ENCODE measurements at regions not wholly inside any gene's neighbourhood (a gene's known extent, or its start where the extent isn't known, plus 50 kb on each side); places are given as distances from the start of the nearest gene placed in this dataset.

DNA sequence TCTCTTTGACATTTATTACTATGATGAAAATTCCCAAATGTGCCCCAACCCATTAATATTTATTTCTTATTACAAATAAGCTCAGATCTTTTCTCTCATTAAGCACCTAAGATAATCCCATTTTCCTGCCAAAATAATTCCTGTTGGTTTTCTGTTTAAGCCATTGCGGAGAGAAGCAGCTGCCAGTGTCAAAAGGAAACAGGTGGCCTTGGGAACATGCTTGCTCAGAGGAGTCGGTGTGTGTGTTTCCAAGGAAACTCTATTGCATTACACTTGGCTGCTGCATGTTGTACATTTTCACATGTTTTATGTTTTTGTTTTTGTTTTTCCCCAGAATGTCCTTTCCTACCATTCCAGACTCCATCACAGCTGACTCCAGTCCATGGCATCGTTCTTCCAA, 56.4 kb downstream of the CD24 start:
- no peak for DNase-seq (ENCODE audit: low read depth in 2 of 2)

DNA sequence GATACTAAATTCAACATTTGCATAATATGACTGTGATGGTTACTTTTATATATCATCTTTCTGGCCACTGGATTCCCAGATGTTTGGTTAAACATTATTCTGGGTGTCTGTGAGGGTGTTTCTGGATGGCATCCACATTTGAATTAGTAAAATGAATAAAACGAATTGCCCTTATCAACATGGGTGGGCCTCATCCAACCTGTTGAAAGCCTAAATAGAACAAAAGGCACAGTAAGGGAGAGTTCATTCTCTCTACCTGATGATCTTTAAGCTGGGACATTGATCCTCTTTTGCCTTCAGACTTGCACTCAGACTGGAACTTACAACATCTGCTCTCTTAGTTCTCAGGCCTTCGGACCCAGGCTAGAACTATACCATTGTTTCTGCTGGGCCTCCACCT, 57.6 kb downstream of the CD24 start:
- DNase-seq (ENCODE audit: low read depth in 2 of 2) = no peak

DNA sequence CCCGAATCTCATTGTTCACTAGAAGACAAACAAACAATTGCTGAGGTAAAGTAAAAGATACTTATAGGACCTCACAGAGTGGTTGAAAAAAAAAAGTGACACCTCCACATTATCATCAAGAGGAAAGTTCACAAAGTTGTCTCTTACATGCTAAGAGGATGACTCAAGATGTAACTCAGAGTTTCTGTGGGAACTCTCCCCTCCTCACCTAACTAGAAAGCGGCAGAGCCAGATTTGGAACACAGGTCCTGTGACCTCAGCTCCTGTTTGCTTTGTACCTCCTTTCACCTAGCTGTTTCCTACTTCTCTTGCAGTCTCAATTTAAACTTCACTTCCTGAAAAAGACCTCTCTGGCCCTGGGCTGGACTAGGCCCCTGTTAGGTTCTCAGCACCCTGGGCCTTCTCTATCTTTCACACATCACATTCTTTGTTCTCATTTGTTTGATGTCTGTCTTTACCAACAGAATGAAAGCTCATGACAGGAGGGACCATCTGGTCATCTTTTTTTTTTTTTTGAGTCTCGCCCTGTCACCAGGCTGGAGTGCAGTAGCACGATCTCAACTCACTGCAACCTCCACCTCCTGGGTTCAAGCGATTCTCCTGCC, 60.8 kb downstream of the CD24 start:
- DNase-seq (ENCODE audit: low read depth in 2 of 2) = no peak

DNA sequence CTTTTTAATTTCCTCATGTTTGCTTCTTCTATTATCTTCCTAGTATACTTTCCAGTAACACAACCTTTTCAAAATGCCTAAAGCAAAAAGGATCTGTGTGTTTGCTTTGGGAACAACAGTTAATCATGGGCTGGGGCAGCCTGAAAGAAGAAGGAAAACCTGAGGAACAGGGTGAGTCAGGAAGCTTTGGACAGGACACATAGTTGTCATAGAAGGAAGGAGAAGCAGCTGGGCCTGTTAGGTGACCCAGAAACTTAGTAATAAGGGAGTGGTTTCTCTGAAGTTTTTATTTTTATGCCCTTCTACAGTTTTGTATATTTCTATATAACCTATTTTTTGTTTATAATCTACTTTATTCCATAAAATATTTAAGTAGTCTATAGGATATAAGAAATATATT, 61.4 kb downstream of the CD24 start:
- DNase-seq (ENCODE audit: low read depth in 2 of 2) = no peak

DNA sequence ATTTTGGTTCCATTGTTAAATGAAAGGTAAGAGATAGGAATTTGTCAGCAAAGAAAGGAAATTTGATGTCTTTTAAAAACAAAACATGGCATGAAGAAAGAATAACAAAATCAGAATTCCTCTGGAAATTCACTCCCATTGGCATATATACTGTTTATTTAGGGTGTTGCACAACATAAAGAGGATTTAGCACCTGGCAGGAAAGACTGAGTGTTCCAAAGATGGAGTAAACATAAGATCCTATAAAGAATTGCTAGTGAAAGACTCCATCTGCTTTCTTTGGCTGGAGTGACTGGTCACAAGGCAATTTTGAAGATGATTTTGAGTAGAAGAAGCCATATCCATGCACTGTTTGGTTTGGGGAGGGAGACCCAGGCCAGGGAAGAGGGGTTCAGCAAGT, 62.4 kb downstream of the CD24 start:
- no peak for DNase-seq (ENCODE audit: low read depth in 2 of 2)

DNA sequence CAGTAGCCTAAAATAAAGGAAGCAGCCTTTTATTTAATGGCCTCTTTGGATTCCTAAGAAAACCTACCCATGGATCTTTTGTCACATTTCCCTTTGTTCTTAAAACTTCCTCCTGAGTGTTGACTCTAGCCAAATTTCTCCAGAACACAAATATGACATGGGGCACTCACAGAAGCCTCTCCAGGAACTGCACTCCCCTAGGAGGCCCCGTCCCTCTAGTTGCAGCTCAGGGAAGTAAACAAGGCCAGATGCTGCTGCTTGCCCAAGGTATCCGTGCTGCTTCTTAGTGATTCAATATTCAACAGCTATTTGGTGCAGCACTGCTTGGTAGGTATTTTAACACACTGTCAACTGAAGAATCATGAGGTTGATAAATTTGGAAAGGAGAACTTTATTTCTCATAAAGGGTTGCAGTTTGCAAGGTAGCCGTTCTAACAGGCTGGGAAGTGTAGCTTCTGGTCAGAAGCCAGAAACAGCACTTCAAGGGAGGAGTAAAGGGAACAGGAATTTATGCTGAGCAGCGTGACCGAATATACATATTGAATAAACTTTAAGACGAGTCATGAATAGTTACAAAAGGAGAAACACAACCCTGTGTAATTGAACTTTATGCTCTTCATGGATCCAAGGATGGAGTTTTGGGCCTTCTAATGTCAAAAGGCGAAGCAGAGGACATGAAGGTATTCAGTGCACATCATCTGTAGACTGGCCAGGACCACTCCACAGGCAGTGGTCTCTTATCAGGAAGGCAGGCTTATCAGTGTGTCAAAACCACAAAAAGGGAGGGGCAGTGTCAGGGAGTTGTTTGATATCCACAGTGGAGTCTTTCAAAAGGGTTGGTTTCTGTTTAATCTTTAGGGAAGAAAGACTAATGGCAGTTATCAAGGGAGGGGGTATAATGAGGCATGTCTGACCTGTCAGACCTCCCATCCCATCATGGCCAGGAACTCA, 63.3 kb downstream of the CD24 start:
- DNase-seq (ENCODE audit: low read depth in 2 of 2) = no peak

DNA sequence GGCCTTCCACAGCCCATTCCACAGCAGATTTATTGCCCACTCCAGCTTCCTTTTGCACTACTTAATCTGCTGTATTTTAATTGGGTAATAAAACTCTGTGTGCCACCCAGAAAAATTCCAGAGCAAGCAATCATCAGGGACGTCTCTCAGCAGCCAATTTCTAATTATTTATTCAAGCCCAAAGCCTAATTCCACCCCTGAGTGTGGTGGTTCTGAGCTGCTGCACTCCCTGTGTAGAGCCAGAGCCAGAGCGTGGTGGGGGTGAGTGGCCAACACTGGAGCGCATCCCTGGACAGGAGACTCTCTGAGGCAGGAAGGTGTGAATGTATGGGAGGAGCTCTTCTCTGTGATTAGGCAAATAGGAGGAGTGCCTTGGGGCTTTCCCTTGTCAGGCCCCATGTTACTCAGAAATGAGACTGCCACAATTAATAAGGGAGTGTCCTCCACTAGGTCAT, 66.1 kb downstream of the CD24 start:
- no peak for DNase-seq (ENCODE audit: low read depth in 2 of 2)

DNA sequence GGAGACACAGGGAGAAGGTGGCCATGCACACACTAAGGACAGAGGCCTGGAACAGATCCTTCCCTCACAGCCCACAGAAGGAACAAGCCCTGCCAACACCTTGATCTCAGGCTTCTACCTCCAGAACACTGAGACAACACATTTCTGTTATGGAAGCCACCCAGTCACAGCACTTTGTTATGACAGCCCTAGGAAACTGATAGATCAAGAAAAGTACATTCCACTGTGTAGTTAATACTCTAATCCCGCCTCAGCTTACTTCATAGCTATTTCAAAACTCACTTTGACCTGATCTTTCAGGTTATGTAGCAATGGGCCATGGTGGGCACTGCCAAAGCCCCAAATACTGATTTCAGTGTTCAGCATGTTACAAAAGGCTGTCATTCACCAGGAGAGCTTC, 66.8 kb downstream of the CD24 start:
- DNase-seq (ENCODE audit: low read depth in 2 of 2) = no peak

DNA sequence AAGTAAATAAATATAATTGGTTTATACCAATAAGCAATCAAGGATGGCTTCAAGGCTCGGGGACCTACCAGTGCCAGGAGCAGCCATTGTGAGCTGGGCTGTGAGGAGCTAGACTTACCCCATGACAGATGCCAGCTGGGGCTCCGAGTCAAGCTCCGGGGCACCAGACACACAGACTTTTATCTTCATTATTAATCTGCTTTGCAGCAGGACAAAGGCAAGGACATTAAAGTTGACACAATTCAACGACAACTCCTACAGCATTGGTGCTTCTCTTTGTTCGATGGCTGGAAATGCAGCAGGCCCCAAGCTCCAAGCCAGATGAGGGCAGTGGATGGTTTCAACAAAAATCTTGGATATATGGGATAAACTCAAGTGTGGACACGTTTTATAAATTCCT, 68.3 kb downstream of the CD24 start:
- no peak for DNase-seq (ENCODE audit: low read depth in 2 of 2)

DNA sequence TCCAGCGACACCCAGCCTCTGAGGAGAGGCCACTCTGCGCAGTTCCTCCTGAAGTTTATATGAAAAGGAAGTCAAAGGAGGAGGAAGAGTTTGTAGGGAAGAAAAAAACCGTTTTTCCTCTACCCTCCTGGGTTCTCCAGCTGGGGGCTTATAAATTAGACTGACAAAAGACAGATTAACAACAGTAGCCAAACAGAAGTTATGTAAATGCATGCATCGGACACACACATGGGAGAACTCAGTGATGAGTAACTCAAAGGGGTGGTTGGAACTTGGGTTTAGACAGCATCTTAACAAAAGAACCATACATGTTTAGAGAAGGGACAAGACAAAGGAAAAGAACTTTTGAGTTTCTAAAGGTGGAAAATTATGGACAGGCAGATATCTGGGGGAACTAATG, 71.2 kb downstream of the CD24 start:
- no peak for DNase-seq (ENCODE audit: low read depth in 2 of 2)

DNA sequence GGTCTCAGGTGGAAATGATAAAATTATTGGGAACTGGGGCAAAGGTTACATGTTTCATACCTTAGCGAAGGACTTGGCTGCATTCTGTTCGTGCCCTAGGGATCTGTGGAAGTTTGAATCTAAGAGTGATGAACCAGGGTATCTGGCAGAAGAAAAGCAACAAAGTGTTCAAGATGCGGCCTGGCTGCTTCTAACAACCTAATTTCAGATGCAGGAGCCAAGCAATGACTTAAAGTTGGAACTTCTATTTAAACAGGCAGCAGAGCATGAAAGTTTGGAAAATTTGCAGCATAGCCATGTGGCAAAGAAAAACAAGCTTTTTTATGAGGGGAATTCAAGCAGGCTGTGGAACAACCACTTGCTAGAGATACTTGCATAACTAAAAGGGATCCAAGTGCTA, 73.5 kb downstream of the CD24 start:
- no peak for DNase-seq (ENCODE audit: low read depth in 2 of 2)

DNA sequence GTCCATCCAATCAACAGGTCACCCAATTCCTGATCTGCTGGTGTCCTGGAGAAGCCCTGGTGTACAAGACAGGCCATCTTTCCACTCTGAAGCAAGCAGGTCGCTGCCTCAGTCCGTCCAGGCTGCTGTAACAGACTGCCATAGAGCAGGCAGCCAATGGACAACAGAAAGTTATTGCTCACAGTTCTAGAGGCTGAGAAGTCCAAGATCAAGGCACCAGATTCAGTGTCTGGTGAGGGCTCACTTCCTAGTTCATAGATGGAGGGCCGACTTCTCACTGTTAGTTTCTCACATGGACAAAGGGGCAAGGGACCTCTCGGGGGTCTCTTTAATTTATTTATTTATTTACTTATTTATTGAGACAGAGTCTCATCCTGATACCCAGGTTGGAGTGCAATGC, 74.8 kb downstream of the CD24 start:
- DNase-seq (ENCODE audit: low read depth in 2 of 2) = no peak

DNA sequence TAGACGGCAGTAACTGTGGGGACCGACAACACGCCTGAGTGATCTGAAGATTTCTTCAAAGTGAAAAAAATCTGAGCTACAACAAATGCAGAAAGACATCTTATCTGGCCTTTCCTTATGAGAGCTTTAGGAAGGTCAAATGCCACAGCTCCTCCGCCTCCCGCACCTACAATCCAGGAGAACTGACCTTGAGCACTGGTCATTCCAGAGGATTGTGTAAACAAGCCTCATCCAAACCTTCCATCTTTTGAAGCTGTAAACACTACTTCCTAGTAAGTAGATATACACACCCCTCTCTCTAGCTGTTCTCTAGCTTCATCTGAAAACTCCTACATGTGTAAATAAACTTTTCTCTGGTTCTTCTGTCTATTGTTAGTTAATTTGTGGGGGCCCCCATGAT, 76.9 kb downstream of the CD24 start:
- DNase-seq (ENCODE audit: low read depth in 2 of 2) = no peak

DNA sequence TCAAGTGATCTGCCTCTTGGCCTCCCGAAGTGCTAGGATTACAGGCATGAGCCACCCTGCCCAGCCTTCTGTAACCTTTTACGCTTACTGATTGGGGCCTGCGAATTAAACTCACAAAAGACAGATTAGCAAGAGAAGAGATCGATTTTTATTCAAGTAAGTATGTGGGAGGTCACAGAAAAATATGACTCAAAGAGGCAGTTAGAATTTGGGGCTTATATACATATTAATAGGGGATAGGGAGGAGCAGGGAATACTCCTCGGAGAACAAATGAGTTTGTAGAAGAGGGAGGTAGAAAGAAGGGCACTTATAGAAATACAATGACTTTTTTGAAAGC, 78.9 kb downstream of the CD24 start:
- no peak for DNase-seq (ENCODE audit: low read depth in 2 of 2)

DNA sequence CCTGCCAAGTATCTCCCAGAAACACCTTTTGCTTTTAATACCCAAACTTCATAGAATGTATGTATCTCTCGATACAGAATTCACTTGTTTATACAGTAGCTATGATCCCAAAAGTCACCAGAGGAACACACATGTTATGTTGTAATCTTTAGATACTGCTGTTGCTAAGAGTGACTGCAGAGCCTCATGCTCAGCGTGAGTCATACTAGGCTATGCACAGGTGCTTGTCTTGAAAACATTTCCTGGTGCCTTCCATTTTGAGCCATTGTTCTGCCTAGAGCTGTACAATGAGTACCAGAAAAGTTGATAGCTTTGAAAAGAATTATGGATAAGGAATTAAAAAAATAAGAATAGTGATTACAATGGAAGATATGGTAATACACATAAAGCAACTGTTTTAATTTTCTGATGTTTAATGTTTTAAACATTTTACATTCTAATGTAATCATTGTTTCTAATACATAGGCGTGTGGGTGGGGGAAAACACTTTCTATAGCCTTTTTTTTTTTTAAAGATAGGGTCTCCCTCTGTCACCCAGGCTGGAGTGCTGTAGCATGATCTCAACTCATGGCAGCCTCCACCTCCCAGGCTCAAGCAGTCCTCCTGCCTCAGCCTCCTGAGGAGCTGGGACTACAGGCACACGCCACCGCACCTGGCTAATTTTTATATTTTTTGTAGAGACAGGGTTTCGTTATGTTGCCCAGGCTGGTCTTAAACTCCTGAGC, 79.4 kb downstream of the CD24 start:
- DNase-seq (ENCODE audit: low read depth in 2 of 2) = no peak

DNA sequence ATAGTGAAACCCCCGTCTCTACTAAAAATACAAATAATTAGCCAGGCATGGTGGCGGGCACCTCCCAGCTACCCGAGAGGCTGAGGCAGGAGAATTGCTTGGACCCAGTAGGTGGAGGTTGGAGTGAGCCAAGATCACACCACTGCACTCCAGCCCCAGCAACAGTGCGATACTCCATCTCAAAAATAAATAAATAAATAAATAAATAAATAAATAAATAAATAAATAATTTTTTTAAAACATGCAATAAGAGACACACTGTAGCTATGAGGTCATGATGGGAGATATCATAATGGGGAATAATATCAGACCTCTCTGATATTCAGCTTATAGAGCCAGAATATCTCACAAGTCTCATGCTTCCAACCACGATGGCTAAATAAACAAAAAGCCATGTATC, 82.3 kb downstream of the CD24 start:
- DNase-seq (ENCODE audit: low read depth in 2 of 2) = no peak

DNA sequence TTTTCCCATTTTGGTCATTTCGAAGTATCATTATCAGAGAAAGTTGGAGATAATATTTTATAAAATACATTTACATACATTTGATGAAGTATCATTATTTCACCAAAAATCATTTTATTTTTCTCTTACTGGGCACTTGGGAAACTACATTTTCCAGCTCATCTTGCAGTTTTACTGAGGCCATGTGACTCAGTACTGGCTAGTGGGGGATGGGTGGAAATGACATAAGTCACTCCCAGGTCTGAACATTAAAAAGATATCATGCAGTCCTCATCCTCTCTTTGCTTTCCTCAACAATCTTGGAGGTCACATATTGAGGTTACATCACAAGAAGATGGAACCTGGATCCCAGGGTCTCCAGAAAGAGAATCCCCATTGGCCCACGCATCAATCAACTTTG, 84.1 kb downstream of the CD24 start:
- no peak for DNase-seq (ENCODE audit: low read depth in 2 of 2)

DNA sequence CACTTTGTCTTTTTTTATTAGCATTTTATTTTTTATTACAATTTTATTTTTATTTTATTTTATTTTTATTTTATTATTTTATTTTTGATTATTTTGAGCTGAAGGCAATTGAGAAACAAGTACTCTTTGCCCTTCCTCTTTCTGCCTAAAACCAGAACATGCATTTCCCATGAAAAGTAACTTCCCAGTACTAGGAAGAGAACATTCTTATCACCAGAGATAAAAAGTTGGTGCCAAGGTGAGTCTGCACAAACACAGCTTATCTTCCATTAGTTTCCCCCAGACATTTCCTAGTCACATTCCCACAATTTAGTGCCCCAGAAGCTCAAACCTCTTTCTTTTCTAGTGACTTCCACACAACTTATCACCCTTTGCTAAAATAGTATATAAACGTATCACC, 84.8 kb downstream of the CD24 start:
- no peak for DNase-seq (ENCODE audit: low read depth in 2 of 2)

DNA sequence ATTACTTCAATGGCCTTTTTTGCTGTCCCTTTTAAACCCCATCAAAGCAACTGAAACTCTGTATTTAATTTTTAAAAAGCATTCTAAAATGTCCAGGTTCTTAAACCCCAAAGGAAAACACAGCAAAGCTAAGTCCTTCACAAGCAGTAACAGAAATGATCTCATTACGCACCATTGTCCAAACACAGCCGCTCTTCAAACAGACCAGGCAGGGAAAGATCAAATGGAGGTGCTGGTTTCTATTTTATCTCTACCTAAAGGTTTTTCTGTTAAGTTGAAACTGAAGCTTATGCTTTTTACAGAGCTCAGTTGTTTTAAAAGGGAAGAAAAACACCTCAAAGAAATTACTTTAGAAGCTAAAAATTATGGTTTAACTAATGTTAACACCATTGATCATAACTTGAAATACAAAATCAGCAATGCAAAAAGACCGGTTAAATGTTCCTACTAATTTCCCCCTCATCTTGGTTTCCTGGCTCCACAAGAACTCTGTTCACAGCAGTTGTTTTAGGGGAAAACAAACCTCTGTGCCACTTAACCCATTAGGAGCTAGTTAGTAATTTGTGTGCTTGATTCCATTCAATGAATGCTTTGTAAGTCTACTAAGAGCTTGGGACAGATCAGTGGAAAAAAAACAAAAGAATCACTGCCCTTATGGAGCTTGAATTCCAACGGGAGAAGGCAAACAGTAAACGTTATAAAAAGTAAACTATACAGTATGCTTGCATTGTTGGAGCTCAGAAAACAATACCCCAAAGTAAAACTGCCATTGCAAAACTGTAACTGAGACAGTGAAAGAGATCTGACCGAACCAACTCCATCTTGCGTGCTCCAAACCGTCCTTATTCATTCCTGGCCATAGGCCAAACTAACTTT, 87.4 kb downstream of the CD24 start:
- DNase-seq (ENCODE audit: low read depth in 2 of 2) = no peak

DNA sequence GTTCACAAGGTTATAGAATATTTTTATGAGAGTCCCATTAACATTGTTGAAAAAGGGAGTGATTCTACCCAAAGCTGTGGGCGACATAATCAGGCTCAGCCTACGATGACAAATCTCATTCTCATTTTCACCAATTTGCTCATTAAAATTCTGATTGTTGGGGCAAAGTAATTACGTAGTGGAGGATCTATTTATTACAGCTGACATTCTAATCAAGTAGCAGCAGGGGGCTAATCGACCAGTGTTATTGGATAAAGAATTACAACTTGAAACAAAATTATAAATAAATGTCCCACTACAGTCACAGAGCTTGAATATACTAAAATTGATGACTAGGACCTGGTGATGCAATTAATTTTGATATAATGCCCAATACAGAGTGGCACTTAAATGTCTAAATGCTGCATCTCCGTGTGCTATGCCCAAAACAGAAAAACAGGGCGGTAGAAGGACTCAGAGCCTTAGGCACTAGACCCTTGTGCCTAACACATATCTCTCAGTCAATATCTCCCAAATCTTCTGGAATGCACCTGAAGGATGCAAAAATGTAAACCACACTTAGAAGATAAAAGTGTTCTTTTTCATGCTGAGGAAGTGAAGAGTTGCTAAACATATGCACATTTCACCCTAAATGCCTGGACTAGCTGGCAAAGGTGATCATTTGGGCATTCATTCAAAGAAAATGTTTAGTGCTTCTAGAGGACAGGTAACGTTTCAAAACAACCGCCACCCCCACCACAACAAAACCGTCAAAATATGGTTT, 88.3 kb downstream of the CD24 start:
- DNase-seq (ENCODE audit: low read depth in 2 of 2) = no peak

DNA sequence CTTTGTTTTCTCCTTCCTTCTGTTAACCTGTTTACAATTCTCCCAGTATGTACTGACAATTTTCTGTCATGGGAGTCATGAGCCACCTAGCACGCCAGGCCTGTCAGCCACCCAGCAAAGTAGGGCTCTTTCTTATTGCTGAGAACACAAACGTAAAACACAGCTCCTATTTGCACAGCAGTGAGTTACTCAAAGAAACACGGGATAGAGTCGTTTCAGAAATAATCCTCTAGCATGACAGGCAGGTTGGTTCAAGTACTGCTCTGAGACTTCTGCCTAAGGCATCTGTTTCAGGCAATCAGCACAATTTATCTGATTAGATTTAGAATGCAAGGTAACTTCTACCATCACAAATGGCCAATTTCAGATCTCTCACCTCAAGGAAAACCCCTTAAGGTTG, 88.8 kb downstream of the CD24 start:
- no peak for DNase-seq (ENCODE audit: low read depth in 2 of 2)
